GM06990 (cell line): ENCODE measurements at regions not wholly inside any gene's neighbourhood (a gene's known extent, or its start where the extent isn't known, plus 50 kb on each side); places are given as distances from the start of the nearest gene placed in this dataset.
"Not testable (repeated sequence)": the region's sequence is repeated elsewhere in the genome, so short reads cannot be mapped to it uniquely, and the experiment has no call there.

ENCODE experiments used
- DNase-seq: peaks from one replicate; pipeline ENCODE4 v3.0.0-alpha.2; 2011; ENCODE audit not compliant: insufficient read length; ENCODE audit errors: extremely low read depth
- H3K27me3 ChIP-seq: replicated peaks from 2 replicates; pipeline ENCODE4 v1.6.0; 2011; ENCODE audit warnings: low read length; ENCODE audit not compliant: control insufficient read depth, insufficient read depth
- H3K36me3 ChIP-seq: 2 replicates; pipeline ENCODE4 v1.5.1; 2011; ENCODE audit warnings: low read length; ENCODE audit not compliant: control insufficient read depth, insufficient read depth
- H3K4me3 ChIP-seq: replicated peaks from 2 replicates; pipeline ENCODE4 v1.5.1; 2011; ENCODE audit warnings: low read depth, mild to moderate bottlenecking, control low read depth, low read length
- CTCF ChIP-seq: IDR thresholded peaks from 2 replicates; pipeline ENCODE4 v1.5.1; 2011; ENCODE audit warnings: low read length, control low read depth, mild to moderate bottlenecking, inconsistent platforms; ENCODE audit not compliant: insufficient read depth, poor library complexity, severe bottlenecking

- no peak for DNase-seq
These were observed 157.3 kb upstream of the SALL3 start for GRCh38 chr18:78822171-78822948.

GRCh38 chr18:78822949-78823285 lies 156.7 kb upstream of the SALL3 start:
- DNase-seq = no peak
- TF ChIP-seq CTCF = no peak
- no peaks in the 10 kb centered on the region for H3K27me3 ChIP-seq
- H3K4me3 ChIP-seq = no peak overlapping the region
- no peaks in the 10 kb centered on the region for H3K36me3 ChIP-seq

More at GRCh38 chr18:78822171-78822948, 157.3 kb upstream of the SALL3 start:
- no peaks in the 10 kb centered on the region for H3K27me3 ChIP-seq
- no peak for TF ChIP-seq CTCF
- no peaks in the 10 kb centered on the region for H3K36me3 ChIP-seq
- H3K4me3 ChIP-seq = no peak overlapping the region

GRCh38 chr18:78825168-78825567 lies 154.4 kb upstream of the SALL3 start:
- no peak for TF ChIP-seq CTCF
- no peak for DNase-seq
- no peak overlapping the region for H3K4me3 ChIP-seq
- H3K36me3 ChIP-seq = no peaks in the 10 kb centered on the region
- H3K27me3 ChIP-seq = no peaks in the 10 kb centered on the region

GRCh38 chr18:78826631-78827030 lies 153.0 kb upstream of the SALL3 start:
- no peaks in the 10 kb centered on the region for H3K36me3 ChIP-seq
- H3K27me3 ChIP-seq = no peaks in the 10 kb centered on the region
- no peak for TF ChIP-seq CTCF
- H3K4me3 ChIP-seq = no peak overlapping the region
- DNase-seq = no peak

GRCh38 chr18:78827141-78827540 lies 152.5 kb upstream of the SALL3 start:
- Histone ChIP-seq H3K27me3 (no peaks in the 10 kb centered on the region), H3K4me3 (no peak overlapping the region), H3K36me3 (no peaks in the 10 kb centered on the region)
- no peak for TF ChIP-seq CTCF
- DNase-seq = no peak

- H3K36me3 ChIP-seq = no peaks in the 10 kb centered on the region
- DNase-seq = no peak
- TF ChIP-seq CTCF = no peak
- no peak overlapping the region for H3K4me3 ChIP-seq
- H3K27me3 ChIP-seq = no peaks in the 10 kb centered on the region
These were observed 151.5 kb upstream of the SALL3 start for GRCh38 chr18:78828131-78828530.

GRCh38 chr18:78829026-78829425 lies 150.6 kb upstream of the SALL3 start:
- not testable (repeated sequence) for H3K4me3 ChIP-seq, H3K36me3 ChIP-seq, DNase-seq, H3K27me3 ChIP-seq
